GM19238 (cell line): ENCODE measurements at regions not wholly inside any gene's neighbourhood (a gene's known extent, or its start where the extent isn't known, plus 50 kb on each side); places are given as distances from the start of the nearest gene placed in this dataset.

Source experiments
- DNase-seq: peaks from one replicate; pipeline ENCODE4 v3.0.0; 2011; ENCODE audit warnings: low spot score; ENCODE audit not compliant: insufficient read length

GRCh38 chr10:7478727-7479457, 68.1 kb upstream of the SFMBT2 start:
- no peak for DNase-seq

- no peak for DNase-seq
These were observed 66.9 kb upstream of the SFMBT2 start for GRCh38 chr10:7477538-7478334.

DNA sequence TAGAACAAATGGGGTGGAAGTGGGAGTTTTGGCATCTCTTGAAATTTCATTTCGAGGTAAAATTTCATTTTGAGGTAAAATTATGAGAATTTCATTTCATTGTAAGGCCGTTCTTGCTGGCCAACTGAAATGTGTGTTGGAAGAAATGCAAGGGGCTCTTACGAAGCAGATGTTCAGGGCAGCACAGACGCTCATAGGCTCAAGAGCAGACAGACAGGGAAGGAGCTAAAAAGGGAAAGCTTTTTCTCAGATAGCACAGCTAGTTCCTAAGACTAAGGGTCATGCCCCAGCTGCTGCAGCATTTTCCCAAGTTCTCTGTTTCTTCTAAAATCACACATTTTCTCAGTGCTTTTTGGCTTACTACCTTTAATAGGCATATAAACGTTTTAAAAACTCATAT, 65.1 kb upstream of the SFMBT2 start:
- no peak for DNase-seq

- DNase-seq, result no peak
These were observed 64.4 kb upstream of the SFMBT2 start for GRCh38 chr10:7475046-7475911.

- no peak for DNase-seq
These were observed 63.6 kb upstream of the SFMBT2 start for GRCh38 chr10:7474388-7474787.

- no peak for DNase-seq
These were observed 62.6 kb upstream of the SFMBT2 start for GRCh38 chr10:7473474-7473873.

DNA sequence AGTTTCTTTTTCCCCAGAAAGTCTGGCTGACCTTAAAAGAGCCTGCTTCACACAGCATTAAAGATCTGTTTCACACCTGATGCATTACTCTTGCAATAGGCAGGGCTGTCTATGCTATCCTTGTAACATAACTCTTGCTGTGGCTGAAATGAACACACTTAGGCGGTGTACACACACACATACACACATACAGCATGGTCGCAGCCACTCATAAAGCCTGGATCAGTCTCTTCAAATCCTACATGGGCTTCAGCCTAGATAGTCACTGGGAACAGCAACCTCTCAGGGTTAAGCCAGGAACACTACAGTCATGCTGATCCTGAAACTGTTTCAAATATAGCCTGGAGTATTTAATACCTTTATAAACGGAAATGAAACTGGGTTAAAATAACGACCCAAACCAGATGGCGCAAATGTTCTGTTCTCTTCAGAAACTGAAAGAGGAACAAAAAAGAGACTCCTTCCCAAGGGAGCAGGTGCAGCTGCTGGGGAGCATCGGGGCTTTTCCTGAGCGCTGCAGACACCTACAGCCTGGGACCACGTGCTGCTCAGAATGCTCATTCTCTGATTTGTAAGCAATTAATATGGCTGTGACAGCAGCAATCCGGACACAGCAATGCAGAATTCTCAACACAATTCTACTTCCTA, 61.0 kb upstream of the SFMBT2 start:
- peak; percentile 33 for DNase-seq

GRCh38 chr10:7470371-7470770, 59.5 kb upstream of the SFMBT2 start:
- no peak for DNase-seq

DNA sequence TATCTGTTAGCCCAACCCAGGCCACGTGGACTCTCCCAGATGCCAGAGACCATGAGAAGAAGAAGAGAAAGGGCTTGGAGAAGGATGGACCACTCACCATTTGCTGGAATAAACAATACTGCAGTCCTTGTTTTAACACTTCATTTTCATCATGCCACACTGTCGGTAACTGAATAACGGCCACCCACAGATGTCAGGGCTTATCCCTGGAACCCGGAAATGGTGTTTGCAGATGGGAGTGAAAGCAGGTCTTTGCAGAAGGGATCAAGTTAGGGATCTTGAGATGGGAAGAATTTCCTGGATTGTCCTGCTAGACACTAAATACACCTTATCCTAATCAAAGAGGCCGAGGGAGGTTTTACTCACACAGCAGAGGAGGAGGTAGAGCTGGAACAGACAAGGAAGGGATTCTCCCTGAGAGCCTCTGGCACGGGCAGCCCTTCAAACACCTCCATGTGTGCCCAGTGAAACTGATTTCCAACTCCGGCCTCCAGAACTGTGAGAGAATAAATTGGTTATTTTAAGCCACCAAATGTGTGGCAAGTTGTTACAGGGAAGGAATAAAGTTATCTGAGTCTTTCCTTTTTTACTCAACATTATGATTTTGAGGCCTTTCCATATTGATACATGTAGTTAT, 56.3 kb upstream of the SFMBT2 start:
- no peak for DNase-seq

DNA sequence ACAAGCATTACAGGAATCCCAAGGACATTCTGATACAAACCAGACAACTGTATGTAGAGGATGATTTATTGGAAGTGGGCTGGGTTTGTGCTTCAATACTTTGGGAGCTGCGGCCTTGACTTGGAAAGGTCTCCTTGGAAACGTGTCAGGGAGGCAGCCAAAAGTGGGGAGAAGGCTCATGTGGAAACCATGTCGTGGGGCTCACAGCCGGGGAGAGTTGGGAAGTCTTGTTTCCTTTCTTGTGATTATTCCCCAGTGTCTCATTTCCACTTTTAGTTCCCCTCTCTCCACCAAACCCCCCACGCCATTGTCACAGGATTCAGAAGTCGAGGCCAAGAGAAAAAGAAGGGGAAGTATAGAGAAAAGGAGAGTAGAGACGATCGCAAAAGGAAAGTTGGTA, 53.9 kb upstream of the SFMBT2 start:
- DNase-seq, result no peak
